IMR-90 (cell line): ENCODE measurements at regions not wholly inside any gene's neighbourhood (a gene's known extent, or its start where the extent isn't known, plus 50 kb on each side); places are given as distances from the start of the nearest gene placed in this dataset.
A peak's percentile ranks its signal among the peaks of the same experiment; 100 is the strongest.

ENCODE experiments used
- ATAC-seq: fragments of 200-7000 bp; cut with Tn5 transposase; 2 replicates; pipeline ENCODE4 v1.9.1; 2020; ENCODE audit warnings: low read depth, mild to moderate bottlenecking, moderate library complexity
- BruUV-seq: library from RNA; stranded (reverse); fragments of 400-500 nt; replicated peaks from 2 replicates; lab custom pipeline; 2021; lab: Mats Ljungman, UMichigan
- CTCF ChIA-PET: fragments of 300-600 bp; formaldehyde crosslinking; extraction: SDS; loops from one replicate; lab custom pipeline; 2021; ENCODE audit warnings: antibody characterized with exemption; lab: Yijun Ruan, JAX
- POLR2A ChIA-PET: fragments of 300-600 bp; sonication (Branson Sonifier 250); formaldehyde crosslinking; loops from one replicate; lab custom pipeline; 2022; ENCODE audit warnings: antibody characterized with exemption; ENCODE audit not compliant: unreplicated experiment; lab: Charles Lee
- DNase-seq: peaks from one replicate; pipeline ENCODE4 v3.0.0; 2013
- H2AFZ ChIP-seq: replicated peaks from 2 replicates; pipeline ENCODE3; 2013; ENCODE audit warnings: low read length, mild to moderate bottlenecking; ENCODE audit not compliant: poor library complexity
- H2AK5ac ChIP-seq: 2 replicates; pipeline ENCODE4 v1.6.1; 2013; ENCODE audit warnings: low read depth, low read length, inconsistent platforms
- H2AK9ac ChIP-seq: replicated peaks from 2 replicates; pipeline ENCODE3; 2013; ENCODE audit warnings: mild to moderate bottlenecking, low read depth, low read length, moderate library complexity; ENCODE audit not compliant: poor library complexity
- H2BK120ac ChIP-seq: 2 replicates; pipeline ENCODE4 v1.6.1; 2013; ENCODE audit warnings: low read depth, low read length, inconsistent platforms
- H2BK15ac ChIP-seq: 3 replicates; pipeline ENCODE4 v1.6.1; 2013; ENCODE audit warnings: low read depth, low read length, inconsistent platforms
- H2BK20ac ChIP-seq: 2 replicates; pipeline ENCODE4 v1.6.1; 2013; ENCODE audit warnings: low read depth, mild to moderate bottlenecking, inconsistent platforms, low read length, moderate library complexity
- H2BK5ac ChIP-seq: 2 replicates; pipeline ENCODE4 v1.6.1; 2013; ENCODE audit warnings: mild to moderate bottlenecking, low read depth, low read length, inconsistent platforms; ENCODE audit not compliant: poor library complexity, severe bottlenecking
- H3K14ac ChIP-seq: replicated peaks from 2 replicates; pipeline ENCODE4 v1.6.1; 2013; ENCODE audit warnings: low read depth, low read length, inconsistent platforms
- H3K18ac ChIP-seq: 2 replicates; pipeline ENCODE4 v1.6.1; 2013; ENCODE audit warnings: low read depth, low read length, control low read depth
- H3K23ac ChIP-seq: 2 replicates; pipeline ENCODE4 v1.6.1; 2013; ENCODE audit warnings: low read depth, low read length, inconsistent platforms
- H3K27ac ChIP-seq: 2 replicates; pipeline ENCODE4 v1.5.1; 2013; ENCODE audit warnings: mild to moderate bottlenecking, control low read depth, low read length; ENCODE audit not compliant: insufficient read depth
- H3K27me3 ChIP-seq: 2 replicates; pipeline ENCODE4 v1.6.1; 2013; ENCODE audit warnings: low read length; ENCODE audit not compliant: control insufficient read depth, insufficient read depth
- H3K36me3 ChIP-seq: 2 replicates; pipeline ENCODE4 v1.6.1; 2013; ENCODE audit warnings: low read length, mixed read lengths; ENCODE audit not compliant: control insufficient read depth, insufficient read depth
- H3K4ac ChIP-seq: 2 replicates; pipeline ENCODE4 v1.6.1; 2013; ENCODE audit warnings: low read depth, low read length, inconsistent platforms
- H3K4me1 ChIP-seq: 2 replicates; pipeline ENCODE4 v1.6.1; 2013; ENCODE audit warnings: low read length, mixed read lengths; ENCODE audit not compliant: control insufficient read depth, insufficient read depth
- H3K4me2 ChIP-seq: 2 replicates; pipeline ENCODE4 v1.6.1; 2013; ENCODE audit warnings: low read depth, mild to moderate bottlenecking, control low read depth, low read length, moderate library complexity
- H3K4me3 ChIP-seq: 2 replicates; pipeline ENCODE4 v1.5.1; 2013; ENCODE audit warnings: low read depth, mild to moderate bottlenecking, control low read depth, low read length, moderate library complexity; ENCODE audit not compliant: insufficient read depth
- H3K56ac ChIP-seq: 2 replicates; pipeline ENCODE4 v1.6.1; 2013; ENCODE audit warnings: low read length, inconsistent platforms; ENCODE audit not compliant: insufficient read depth; ENCODE audit errors: extremely low read depth
- H3K79me1 ChIP-seq, 2 experiments: 2 replicates each; pipeline ENCODE4 v1.6.1; 2013; ENCODE audit warnings: low read length in 2 of 2, inconsistent platforms in 1 of 2, low read depth in 1 of 2
- H3K9ac ChIP-seq: 2 replicates; pipeline ENCODE4 v1.6.1; 2013; ENCODE audit warnings: low read depth, low read length, control low read depth
- H3K9me1 ChIP-seq: 2 replicates; pipeline ENCODE4 v1.6.1; 2013; ENCODE audit warnings: low read length, inconsistent platforms; ENCODE audit not compliant: insufficient read depth
- H3K9me3 ChIP-seq: 2 replicates; pipeline ENCODE4 v1.6.1; 2013; ENCODE audit warnings: low read length; ENCODE audit not compliant: control insufficient read depth, insufficient read depth
- H4K20me1 ChIP-seq: 2 replicates; pipeline ENCODE4 v1.6.1; 2013; ENCODE audit warnings: low read length, inconsistent platforms; ENCODE audit not compliant: insufficient read depth
- H4K5ac ChIP-seq: 2 replicates; pipeline ENCODE4 v1.6.1; 2013; ENCODE audit warnings: mild to moderate bottlenecking, low read depth, low read length, control low read depth
- H4K8ac ChIP-seq, 2 experiments: 2 replicates each; pipeline ENCODE4 v1.6.1; 2013; ENCODE audit warnings: low read depth in 2 of 2, low read length in 2 of 2, control low read depth in 1 of 2, inconsistent platforms in 1 of 2
- H4K91ac ChIP-seq: 2 replicates; pipeline ENCODE4 v1.6.1; 2013; ENCODE audit warnings: low read depth, low read length, inconsistent platforms; ENCODE audit not compliant: insufficient read depth
- CTCF ChIP-seq: conservative IDR thresholded peaks from 2 replicates; pipeline ENCODE4 v1.5.1; 2012; ENCODE audit warnings: mild to moderate bottlenecking, low read depth, low read length, improper control_type of control experiment
- MAFK ChIP-seq: IDR thresholded peaks from 2 replicates; pipeline ENCODE4 v1.6.1; 2012; ENCODE audit warnings: low read depth, low read length, improper control_type of control experiment
- MAZ ChIP-seq: IDR thresholded peaks from 2 replicates; pipeline ENCODE4 v1.6.1; 2012; ENCODE audit warnings: low read depth, mild to moderate bottlenecking, low read length, improper control_type of control experiment, moderate library complexity, borderline replicate concordance
- POLR2A ChIP-seq: IDR thresholded peaks from 2 replicates; pipeline ENCODE4 v1.6.1; 2012; ENCODE audit warnings: mild to moderate bottlenecking, low read depth, low read length
- RCOR1 ChIP-seq: IDR thresholded peaks from 2 replicates; pipeline ENCODE4 v1.6.1; 2012; ENCODE audit warnings: mild to moderate bottlenecking, low read length, improper control_type of control experiment; ENCODE audit not compliant: insufficient replicate concordance
- WGBS, 2 experiments: methylation state at CpG; one replicate each; pipeline versions ENCODE4 v1.1.5 to v1.1.7; 2013; ENCODE audit warnings: missing lambda C conversion rate in 2 of 2; ENCODE audit not compliant: insufficient read length in 1 of 2; ENCODE audit errors: extremely low coverage in 2 of 2; 5-methylcytosine and 5-hydroxymethylcytosine counted together
- dilution Hi-C: fragments of 300-500 bp; cut with HindIII; formaldehyde crosslinking; loops from one replicate; pipeline ENCODE4 v1.14.3; 2018; ENCODE audit warnings: low sequenced_read_pairs; ENCODE audit not compliant: unreplicated experiment
- in situ Hi-C: fragments of 300-500 bp; cut with MboI; formaldehyde crosslinking; loops from 3 replicates; pipeline ENCODE4 v1.14.3; 2019; ENCODE audit warnings: low sequenced_read_pairs, inconsistent platforms, mixed read lengths
- intact Hi-C: fragments of 100-400 bp; cut with micrococcal nuclease; formaldehyde crosslinking; loops from 2 replicates; pipeline ENCODE4 v1.10.0; 2022

DNA sequence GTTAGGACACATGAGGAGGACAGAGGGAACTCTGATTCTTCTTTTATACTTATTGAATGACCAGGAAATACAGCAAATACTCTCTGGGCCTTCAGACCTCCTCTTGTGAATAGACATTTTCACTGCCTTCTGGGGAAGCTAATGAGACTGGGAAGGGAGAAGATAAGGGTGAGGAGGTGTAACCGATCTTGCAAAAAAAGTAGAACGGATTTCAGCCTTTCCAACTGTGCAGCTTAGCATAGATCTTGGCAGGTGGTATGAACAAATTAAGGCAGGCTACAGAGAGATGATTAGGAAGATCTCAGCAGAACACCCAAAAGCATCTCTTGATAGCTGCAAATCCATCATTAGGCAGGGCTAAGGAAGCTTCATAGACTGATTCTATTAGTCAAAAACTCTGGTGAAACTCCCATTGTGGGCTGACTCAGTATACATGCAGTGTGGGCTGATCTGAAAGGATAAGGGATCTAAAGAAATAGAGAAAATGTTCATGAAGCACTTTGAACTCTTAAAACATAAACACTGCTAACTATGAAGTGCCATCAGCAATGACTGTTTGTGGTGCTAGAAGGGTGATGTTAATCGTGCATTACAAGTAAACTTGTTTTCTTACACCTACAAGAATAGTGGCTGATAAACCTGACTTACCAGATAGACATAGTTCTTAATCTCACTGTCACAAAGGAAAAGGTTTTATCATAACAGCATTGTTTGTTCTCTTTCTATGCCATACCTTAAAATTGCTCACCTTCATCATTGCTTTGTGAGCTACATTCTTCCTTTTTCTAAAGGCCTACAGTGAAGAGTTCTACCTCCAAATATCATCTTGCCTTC is 85.5 kb upstream of the PALMD start:
- Histone ChIP-seq H4K8ac (no peak overlapping the region), H3K79me1 (no peaks in the 10 kb centered on the region), H3K4me1 (peaks cover 15% of the 10 kb centered on the region), H3K27me3 (no peaks in the 10 kb centered on the region), H3K9ac (no peak overlapping the region), H2BK5ac (no peak overlapping the region), H3K56ac (no peak overlapping the region), H2AK5ac (no peak overlapping the region), H2BK20ac (peak overlapping the region; percentile 32), H2BK15ac (0 out of 3 replicates have a peak overlapping the region, but pooled peaks have one; percentile 11), H3K4ac (peak overlapping the region; percentile 80), H3K9me1 (no peaks in the 10 kb centered on the region; the same call in 1 of the 2 replicates), H3K23ac (no peak overlapping the region), H4K5ac (no peak overlapping the region), H3K18ac (peak overlapping the region; percentile 75; the same call in 1 of the 2 replicates), H3K36me3 (no peaks in the 10 kb centered on the region), H2BK120ac (peak overlapping the region; percentile 28), H3K14ac (peak overlapping the region; percentile 45; the same call in 1 of the 2 replicates), H4K20me1 (no peaks in the 10 kb centered on the region), H3K4me3 (no peak overlapping the region), H3K4me2 (no peak overlapping the region), H3K27ac (no peak overlapping the region), H3K9me3 (peaks cover 2% of the 10 kb centered on the region; the same call in 1 of the 2 replicates), H2AK9ac (no peak overlapping the region), H2AFZ (no peak overlapping the region), H4K91ac (no peak overlapping the region)
- POLR2A ChIA-PET, result no interaction called here
- TF ChIP-seq POLR2A (no peak), MAZ (no peak), CTCF (no peak), MAFK (no peak), RCOR1 (no peak)
- no peak for ATAC-seq
- dilution Hi-C loops, result no loop called here
- DNase-seq, result no peak
- intact Hi-C loops, result no loop called here
- BruUV-seq, result no TSS peak
- CTCF ChIA-PET, result no interaction called here
- 100% methylated on average over 1 of the region's 3 CpGs; no CpG with 5 or more reads in 1 of the 2 experiments for WGBS, 2 experiments
- in situ Hi-C loops, result no loop called here
